HCT116 (cell line): ENCODE measurements at regions not wholly inside any gene's neighbourhood (a gene's known extent, or its start where the extent isn't known, plus 50 kb on each side); places are given as distances from the start of the nearest gene placed in this dataset.

Experiments used
- ATAC-seq: fragments of 200-7000 bp; cut with Tn5 transposase; 2 replicates; pipeline ENCODE4 v1.9.1; 2020; ENCODE audit warnings: mild to moderate bottlenecking, moderate library complexity
- BruUV-seq: library from RNA; stranded (reverse); fragments of 400-500 nt; replicated peaks from 2 replicates; lab custom pipeline; 2021; lab: Mats Ljungman, UMichigan
- CTCF ChIA-PET: fragments of 300-600 bp; sonication (Branson Sonifier 250); formaldehyde crosslinking; loops from one replicate; lab custom pipeline; 2021; ENCODE audit warnings: antibody characterized with exemption; lab: Charles Lee
- POLR2A ChIA-PET: fragments of 300-600, 350-600 bp; sonication (Branson Sonifier 250); formaldehyde crosslinking; loops from one replicate; lab custom pipeline; 2021; ENCODE audit warnings: antibody characterized with exemption; lab: Charles Lee
- RAD21 ChIA-PET, 2 experiments: fragments of 300-600 bp; sonication (Branson Sonifier 250); formaldehyde crosslinking; loops; one replicate each; lab custom pipeline; 2023; ENCODE audit warnings: low total read pairs in 2 of 2; ENCODE audit not compliant: uncharacterized antibody in 2 of 2, unreplicated experiment in 2 of 2, low non-redundant PET in 1 of 2; lab: Charles Lee
- DNase-seq: peaks from one replicate; pipeline ENCODE4 v3.0.0-alpha.2; 2010; ENCODE audit warnings: low read depth, low spot score
- H2AFZ ChIP-seq: fragments of 200-600 bp; shearing (Covaris generic), sonication (generic); 2 replicates; pipeline ENCODE4 v1.6.1; 2017; ENCODE audit warnings: low read depth, mixed run types, mixed read lengths, antibody characterized with exemption, low read length; ENCODE audit not compliant: poor library complexity, severe bottlenecking
- H3K27ac ChIP-seq: 2 replicates; pipeline ENCODE4 v1.5.1; 2012; ENCODE audit warnings: low read depth, low read length
- H3K27me3 ChIP-seq: fragments of 200-600 bp; sonication (generic); 2 replicates; pipeline ENCODE4 v1.6.1; 2016; ENCODE audit warnings: mixed run types, low read length, mixed read lengths; ENCODE audit not compliant: insufficient read depth
- H3K36me3 ChIP-seq, 2 experiments: fragments of 200-500 bp in 1 of 2; fragments of 200-600 bp in 1 of 2; sonication (Bioruptor generic) in 1 of 2; sonication (generic) in 1 of 2; 2 replicates each; pipeline versions ENCODE4 v1.5.1 to v1.6.1; 2014 to 2016; ENCODE audit warnings: low read length in 2 of 2, inconsistent platforms in 1 of 2, mixed read lengths in 1 of 2, mixed run types in 1 of 2; ENCODE audit not compliant: insufficient read depth in 2 of 2, control insufficient read depth in 1 of 2
- H3K4me1 ChIP-seq, 2 experiments: fragments of 200-600 bp in 1 of 2; sonication (generic) in 1 of 2; 2 replicates each; pipeline versions ENCODE4 v1.5.1 to v1.6.1; 2012 to 2017; ENCODE audit warnings: low read length in 2 of 2, inconsistent platforms in 1 of 2, mild to moderate bottlenecking in 1 of 2, mixed read lengths in 1 of 2, mixed run types in 1 of 2, moderate library complexity in 1 of 2; ENCODE audit not compliant: insufficient read depth in 2 of 2, control insufficient read depth in 1 of 2
- H3K4me2 ChIP-seq: fragments of 200-600 bp; sonication (generic); 2 replicates; pipeline ENCODE4 v1.6.1; 2017; ENCODE audit warnings: mixed run types, low read length, mixed read lengths
- H3K4me3 ChIP-seq, 2 experiments: fragments of 200-600 bp in 1 of 2; sonication (generic) in 1 of 2; replicated peaks in 1 of 2; 2 replicates each; pipeline ENCODE4 v1.5.1; 2011 to 2016; ENCODE audit warnings: low read length in 2 of 2, control low read depth in 1 of 2, low read depth in 1 of 2, mild to moderate bottlenecking in 1 of 2, mixed read lengths in 1 of 2, mixed run types in 1 of 2
- H3K79me2 ChIP-seq: fragments of 200-600 bp; sonication (generic); 2 replicates; pipeline ENCODE4 v1.6.1; 2017; ENCODE audit warnings: mild to moderate bottlenecking, mixed run types, low read length, moderate library complexity, mixed read lengths; ENCODE audit not compliant: insufficient read depth
- H3K9ac ChIP-seq: fragments of 200-600 bp; sonication (generic); 2 replicates; pipeline ENCODE4 v1.6.1; 2016; ENCODE audit warnings: low read length, mixed read lengths
- H3K9me2 ChIP-seq: fragments of 200-600 bp; sonication (generic), shearing (Covaris generic); 2 replicates; pipeline ENCODE4 v1.6.1; 2017; ENCODE audit warnings: mixed run types, mild to moderate bottlenecking, moderate library complexity; ENCODE audit not compliant: insufficient read depth
- H3K9me3 ChIP-seq, 2 experiments: fragments of 200-500 bp in 1 of 2; fragments of 200-600 bp in 1 of 2; sonication (Bioruptor generic) in 1 of 2; sonication (generic) in 1 of 2; 2 replicates each; pipeline ENCODE4 v1.6.1; 2014 to 2017; ENCODE audit warnings: low read length in 2 of 2, mixed read lengths in 2 of 2, inconsistent platforms in 1 of 2, low read depth in 1 of 2, mild to moderate bottlenecking in 1 of 2, mixed run types in 1 of 2, moderate library complexity in 1 of 2; ENCODE audit not compliant: control insufficient read depth in 1 of 2, insufficient read depth in 1 of 2
- H4K20me1 ChIP-seq: fragments of 200-600 bp; sonication (generic), shearing (Covaris generic); 2 replicates; pipeline ENCODE4 v1.6.1; 2017; ENCODE audit warnings: mixed run types, mild to moderate bottlenecking, moderate library complexity; ENCODE audit not compliant: insufficient read depth
- CBX3 ChIP-seq: IDR thresholded peaks from 2 replicates; pipeline ENCODE4 v1.6.1; 2012; ENCODE audit warnings: low read depth
- CTCF ChIP-seq, 3 experiments: fragments of 200-600 bp in 1 of 3; sonication (generic) in 1 of 3; IDR thresholded peaks in 2 of 3; conservative IDR thresholded peaks in 1 of 3; 2 replicates each; pipeline ENCODE4 v1.5.1; 2012 to 2017; ENCODE audit warnings: low read depth in 2 of 3, low read length in 2 of 3, antibody characterized with exemption in 1 of 3, borderline replicate concordance in 1 of 3, control low read depth in 1 of 3, mild to moderate bottlenecking in 1 of 3, mixed read lengths in 1 of 3, mixed run types in 1 of 3, moderate library complexity in 1 of 3; ENCODE audit not compliant: insufficient read depth in 1 of 3
- EGR1 ChIP-seq: IDR thresholded peaks from 2 replicates; pipeline ENCODE4 v1.6.1; 2012; ENCODE audit warnings: low read depth
- ELF1 ChIP-seq: IDR thresholded peaks from 2 replicates; pipeline ENCODE4 v1.6.1; 2012; ENCODE audit warnings: low read depth, borderline replicate concordance
- EZH2 ChIP-seq: fragments of 200-600 bp; sonication (generic); IDR thresholded peaks from 2 replicates; pipeline ENCODE4 v1.6.1; 2017; ENCODE audit warnings: antibody characterized with exemption, mixed run types
- EZH2phosphoT487 ChIP-seq: fragments of 200-600 bp; IDR thresholded peaks from 2 replicates; pipeline ENCODE4 v1.6.1; 2018; ENCODE audit warnings: antibody characterized with exemption, borderline replicate concordance
- FOSL1 ChIP-seq: IDR thresholded peaks from 2 replicates; pipeline ENCODE4 v1.6.1; 2012; ENCODE audit warnings: low read depth
- JUND ChIP-seq: IDR thresholded peaks from 2 replicates; pipeline ENCODE4 v1.6.1; 2012
- POLR2A ChIP-seq: IDR thresholded peaks from 2 replicates; pipeline ENCODE4 v1.7.0; 2011; ENCODE audit warnings: borderline replicate concordance; ENCODE audit not compliant: insufficient read depth, insufficient read length; ENCODE audit errors: extremely low read depth
- POLR2AphosphoS5 ChIP-seq: IDR thresholded peaks from 2 replicates; pipeline ENCODE4 v1.6.1; 2011; ENCODE audit warnings: mild to moderate bottlenecking, low read depth, low read length, moderate library complexity
- REST ChIP-seq: IDR thresholded peaks from 2 replicates; pipeline ENCODE4 v1.6.1; 2012; ENCODE audit warnings: low read depth
- SIN3A ChIP-seq: IDR thresholded peaks from 2 replicates; pipeline ENCODE4 v1.6.1; 2012; ENCODE audit warnings: low read depth
- SRF ChIP-seq: IDR thresholded peaks from 2 replicates; pipeline ENCODE4 v1.6.1; 2012; ENCODE audit warnings: low read depth
- ZFX ChIP-seq: fragments of 450-650 bp; IDR thresholded peaks from 2 replicates; pipeline ENCODE4 v1.6.1; 2017
- intact Hi-C: fragments of 100-400 bp; cut with micrococcal nuclease; formaldehyde crosslinking; loops from 2 replicates; pipeline ENCODE4 v1.10.0; 2022

- no peak for TF ChIP-seq REST
- TF ChIP-seq ELF1 = no peak; the same call in 1 of the 2 replicates
- TF ChIP-seq SRF = peak; percentile 52; the same call in 1 of the 2 replicates
- TF ChIP-seq FOSL1 = peak; percentile 85
- TF ChIP-seq CBX3 = peak; percentile 65; the same call in 1 of the 2 replicates
- no peak for TF ChIP-seq ZFX
These were observed 66.3 kb downstream of the C11orf91 start (continued) for GRCh38 chr11:33634291-33634834.

- Histone ChIP-seq H3K36me3 (no peaks in the 10 kb centered on the region), H3K9me3 (no peaks in the 10 kb centered on the region), H3K27me3 (no peaks in the 10 kb centered on the region), H3K79me2 (no peaks in the 10 kb centered on the region), H3K9me2 (no peaks in the 10 kb centered on the region), H3K9ac (peak overlapping the region; percentile 59), H3K4me2 (peak overlapping the region; percentile 77), H3K4me3 (peak overlapping the region in 1 of 2 experiments; percentile 46; a peak in 2 of 4 replicates), H4K20me1 (no peaks in the 10 kb centered on the region), H3K27ac (peak overlapping the region; percentile 55; the same call in 1 of the 2 replicates), H2AFZ (peak overlapping the region; percentile 74), H3K4me1 (peaks cover 27 to 70% of the 10 kb centered on the region in 2 experiments)
- intact Hi-C loops = loop anchor here (5.0 kb wide), 1 partner anchor 59 kb away; no protein-coding TSS in a partner anchor
- DNase-seq (peak; percentile 98), ATAC-seq (peak; percentile 81)
- BruUV-seq = no TSS peak
- ChIA-PET POLR2A (interaction anchor here (0.7 to 1.3 kb wide), 6 partner anchors 9 to 412 kb away, joined by 3 to 5 read pairs (median 3); no protein-coding TSS in a partner anchor), CTCF (interaction anchor here (0.7 to 1.2 kb wide), 3 partner anchors 8 to 109 kb away, joined by 3 to 6 read pairs (median 3); no protein-coding TSS in a partner anchor), RAD21 (interaction anchor here (0.6 to 0.9 kb wide), 4 partner anchors 10 to 540 kb away, joined by 3 to 5 read pairs (median 4); no protein-coding TSS in a partner anchor)
- peak; percentile 35; the same call in 1 of the 2 replicates for TF ChIP-seq POLR2AphosphoS5
- TF ChIP-seq EGR1 = no peak; the same call in 1 of the 2 replicates
- peak; percentile 80; the same call in 1 of the 2 replicates for TF ChIP-seq SRF
- no peak for TF ChIP-seq EZH2
- no peak for TF ChIP-seq EZH2phosphoT487
- no peak for TF ChIP-seq ELF1
- TF ChIP-seq JUND = peak; percentile 98
- TF ChIP-seq REST = no peak
- TF ChIP-seq POLR2A = no peak
- no peak for TF ChIP-seq CTCF (IDR thresholded peaks at IDR 0.05 in 2 of 3, conservative IDR thresholded peaks at IDR 0.05 in 1 of 3; ENCODE audit: borderline replicate concordance in 1 of 3, insufficient read depth in 1 of 3, low read depth in 2 of 3, low read length in 2 of 3)
- TF ChIP-seq SIN3A = peak; percentile 90
These were observed 67.2 kb downstream of the C11orf91 start for GRCh38 chr11:33633251-33634003.
